GM12865 (cell line): ENCODE measurements at regions not wholly inside any gene's neighbourhood (a gene's known extent, or its start where the extent isn't known, plus 50 kb on each side); places are given as distances from the start of the nearest gene placed in this dataset.

ENCODE experiments used
- DNase-seq: peaks from one replicate; pipeline ENCODE4 v3.0.0; 2010; ENCODE audit warnings: low read depth
- H3K4me3 ChIP-seq: 2 replicates; pipeline ENCODE4 v1.5.1; 2011; ENCODE audit warnings: mild to moderate bottlenecking, low read depth, low read length, control low read depth
- TF ChIP-seq, protein P1 (sequence below): IDR thresholded peaks from 2 replicates; pipeline ENCODE4 v1.5.1; 2011; ENCODE audit warnings: low read length, control low read depth, low read depth, inconsistent platforms; ENCODE audit not compliant: insufficient read depth; ENCODE audit errors: missing control alignments

GRCh38 chr17:14947671-14948070 is 317.5 kb downstream of the PMP22 start:
- DNase-seq, result no peak
- H3K4me3 ChIP-seq, result no peak overlapping the region
- TF ChIP-seq, protein P1, sequence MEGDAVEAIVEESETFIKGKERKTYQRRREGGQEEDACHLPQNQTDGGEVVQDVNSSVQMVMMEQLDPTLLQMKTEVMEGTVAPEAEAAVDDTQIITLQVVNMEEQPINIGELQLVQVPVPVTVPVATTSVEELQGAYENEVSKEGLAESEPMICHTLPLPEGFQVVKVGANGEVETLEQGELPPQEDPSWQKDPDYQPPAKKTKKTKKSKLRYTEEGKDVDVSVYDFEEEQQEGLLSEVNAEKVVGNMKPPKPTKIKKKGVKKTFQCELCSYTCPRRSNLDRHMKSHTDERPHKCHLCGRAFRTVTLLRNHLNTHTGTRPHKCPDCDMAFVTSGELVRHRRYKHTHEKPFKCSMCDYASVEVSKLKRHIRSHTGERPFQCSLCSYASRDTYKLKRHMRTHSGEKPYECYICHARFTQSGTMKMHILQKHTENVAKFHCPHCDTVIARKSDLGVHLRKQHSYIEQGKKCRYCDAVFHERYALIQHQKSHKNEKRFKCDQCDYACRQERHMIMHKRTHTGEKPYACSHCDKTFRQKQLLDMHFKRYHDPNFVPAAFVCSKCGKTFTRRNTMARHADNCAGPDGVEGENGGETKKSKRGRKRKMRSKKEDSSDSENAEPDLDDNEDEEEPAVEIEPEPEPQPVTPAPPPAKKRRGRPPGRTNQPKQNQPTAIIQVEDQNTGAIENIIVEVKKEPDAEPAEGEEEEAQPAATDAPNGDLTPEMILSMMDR, result no peak

DNA sequence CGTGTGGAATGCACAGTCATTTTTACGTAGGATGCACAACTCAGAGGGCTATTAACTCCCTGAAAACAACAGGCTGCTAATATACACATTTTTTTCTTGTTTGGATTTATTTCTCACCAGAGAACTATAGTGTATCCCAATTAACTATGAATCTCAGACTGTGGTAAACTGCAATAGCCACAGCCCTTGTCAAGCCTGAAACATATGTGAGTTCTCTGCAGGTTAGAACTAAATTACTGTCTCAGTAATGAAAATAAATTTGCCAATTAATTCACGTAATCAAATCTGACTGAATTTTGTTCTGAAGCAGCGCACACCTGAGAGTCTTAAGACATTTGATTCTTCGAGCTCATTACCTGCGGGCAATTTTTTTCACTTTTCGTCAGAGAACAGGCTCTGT is 318.6 kb downstream of the PMP22 start:
- no peak overlapping the region for H3K4me3 ChIP-seq
- TF ChIP-seq, protein P1, result no peak
- DNase-seq, result no peak

- no peak overlapping the region for H3K4me3 ChIP-seq
- DNase-seq, result no peak
- TF ChIP-seq, protein P1, result no peak
Observed at GRCh38 chr17:14942526-14943190, 322.5 kb downstream of the PMP22 start.

- no peak overlapping the region for H3K4me3 ChIP-seq
- no peak for DNase-seq
- TF ChIP-seq, protein P1, result no peak
Observed at GRCh38 chr17:14940938-14941265, 324.2 kb downstream of the PMP22 start.

DNA sequence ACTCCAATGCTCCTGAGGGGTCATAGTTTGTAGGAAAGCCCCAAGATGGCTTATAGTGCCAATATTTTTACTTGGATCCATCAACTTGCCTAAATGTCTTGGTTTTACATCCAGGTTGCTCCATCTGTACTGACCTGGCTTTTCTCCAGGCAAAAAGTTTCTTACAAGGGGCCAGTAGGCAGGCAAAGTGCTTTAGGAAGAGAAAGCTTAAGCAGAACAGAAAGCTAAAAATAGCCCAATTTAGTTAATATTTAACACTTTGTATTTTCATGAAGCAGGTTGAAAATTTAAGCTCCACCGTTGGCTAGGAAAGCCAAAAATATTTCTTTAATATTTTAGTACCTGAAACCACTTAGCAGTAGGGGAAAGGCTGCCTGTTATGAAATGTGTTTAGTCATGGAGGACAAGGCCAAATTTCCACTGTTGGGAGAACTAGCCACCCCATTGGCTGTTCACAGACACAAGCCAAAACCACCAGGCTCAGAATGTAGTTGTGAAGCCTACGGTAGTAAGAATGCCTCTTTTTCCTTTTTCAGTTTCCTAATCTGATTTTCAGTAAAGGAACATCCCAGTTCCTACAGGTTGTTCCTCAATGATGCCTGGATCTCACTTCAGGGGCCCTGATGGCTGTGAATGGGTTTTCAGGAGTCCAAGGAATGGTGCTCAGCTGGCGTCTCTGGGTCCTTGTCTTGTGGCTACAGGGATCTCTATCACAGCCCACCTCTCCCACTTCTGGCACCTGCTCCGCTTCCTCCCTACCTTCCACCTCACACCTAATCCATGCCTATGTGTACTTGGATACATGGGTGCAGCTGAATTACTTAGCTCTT is 324.8 kb downstream of the PMP22 start:
- TF ChIP-seq, protein P1, result no peak
- no peak for DNase-seq

DNA sequence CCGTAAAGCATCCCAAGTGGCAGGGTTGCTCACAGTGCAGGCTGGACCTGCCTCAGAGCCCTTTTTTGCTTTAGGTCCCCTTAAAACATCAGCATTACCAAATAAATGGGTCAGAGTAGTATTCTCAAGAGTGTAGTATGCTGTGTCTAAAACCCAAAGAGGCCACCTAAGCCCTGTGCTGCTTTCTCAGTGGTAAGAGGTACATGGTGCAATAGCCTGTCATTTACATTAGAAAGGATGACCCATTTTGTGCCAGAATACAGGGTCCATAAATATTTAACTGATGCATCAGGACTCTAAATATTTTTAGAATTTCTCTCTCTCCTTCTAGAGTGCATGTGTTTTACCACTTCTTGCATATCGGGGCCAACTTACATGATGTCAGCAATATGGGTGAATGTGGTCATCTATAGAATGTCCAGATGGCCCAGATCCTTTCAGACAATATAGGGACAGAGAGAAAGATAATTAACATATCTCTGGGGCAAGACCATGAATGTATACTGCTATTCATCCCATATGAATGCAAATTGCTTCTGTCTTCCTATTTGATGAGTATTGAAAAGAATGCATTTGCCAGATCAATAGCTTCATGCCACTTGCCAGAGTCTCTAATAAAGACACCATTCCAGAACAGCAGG is 329.2 kb downstream of the PMP22 start:
- TF ChIP-seq, protein P1, result no peak
- no peak overlapping the region for H3K4me3 ChIP-seq
- no peak for DNase-seq

More for the DNA sequence above, 324.8 kb downstream of the PMP22 start:
- no peak overlapping the region for H3K4me3 ChIP-seq
